ENCODE measurements at regions not wholly inside any gene's neighbourhood (a gene's known extent, or its start where the extent isn't known, plus 50 kb on each side); places are given as distances from the start of the nearest gene placed in this dataset.

DNA sequence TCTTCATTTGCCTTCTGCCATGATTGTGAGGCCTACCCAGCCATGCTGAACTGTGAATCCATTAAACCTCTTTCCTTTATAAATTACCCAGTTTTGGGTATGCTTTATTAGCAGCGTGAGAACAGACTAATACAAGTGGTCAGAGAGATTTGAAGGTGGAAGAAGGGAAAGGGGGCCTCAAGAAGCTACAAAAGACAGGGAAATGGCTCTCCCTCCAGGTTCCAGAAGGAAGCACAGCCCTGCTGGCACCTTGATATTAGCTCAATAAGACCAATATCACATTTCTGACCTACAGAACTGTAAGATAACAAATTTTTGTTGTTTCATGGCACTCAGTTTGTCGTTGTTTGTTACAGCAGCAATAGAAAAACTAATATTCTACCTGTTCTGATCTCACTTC is 536.5 kb upstream of the MARCKS start:
- DNase-seq, result no peak

DNA sequence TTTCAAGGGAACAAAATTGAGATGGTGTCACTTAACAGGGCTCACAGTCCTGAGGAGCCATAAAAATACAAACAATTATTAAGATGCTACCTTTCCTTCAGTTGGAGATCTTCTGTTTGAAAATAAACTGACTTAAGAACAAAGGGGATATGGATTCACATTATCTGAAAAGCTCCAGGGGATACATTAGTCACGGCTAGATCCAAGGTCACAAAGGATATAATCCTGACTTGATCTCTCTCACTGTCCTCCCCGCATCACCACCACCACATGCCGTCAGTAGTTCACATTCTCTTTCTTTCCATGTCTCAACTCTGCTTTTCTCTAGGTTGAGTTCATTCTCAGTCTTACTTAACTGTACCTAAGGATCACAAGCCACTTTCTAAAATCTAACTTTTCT is 530.4 kb upstream of the MARCKS start:
- DNase-seq, result no peak

DNA sequence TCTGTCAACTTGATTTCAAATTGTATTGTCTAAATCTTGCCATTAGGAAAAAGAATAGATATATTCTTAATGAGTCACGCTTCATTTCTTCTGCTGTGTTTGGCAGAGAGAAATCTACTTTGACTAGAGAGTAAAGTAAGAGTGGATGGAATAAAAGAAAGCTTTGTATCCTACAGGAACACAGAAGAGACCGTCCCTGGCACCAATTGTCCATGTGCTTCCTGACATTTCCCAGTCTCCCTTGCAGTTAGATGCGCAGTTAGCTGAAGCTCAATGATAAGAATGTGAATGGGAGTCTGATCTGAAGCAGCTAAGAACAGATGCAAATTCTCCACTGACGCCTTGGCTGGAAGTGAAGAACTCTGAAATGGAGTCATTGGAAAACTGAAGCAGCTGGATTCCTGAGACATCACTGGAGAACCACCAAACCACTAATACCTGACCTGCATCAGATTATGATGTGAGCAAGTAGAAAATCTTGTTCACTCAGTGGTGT is 528.2 kb upstream of the MARCKS start:
- DNase-seq, result no peak

DNA sequence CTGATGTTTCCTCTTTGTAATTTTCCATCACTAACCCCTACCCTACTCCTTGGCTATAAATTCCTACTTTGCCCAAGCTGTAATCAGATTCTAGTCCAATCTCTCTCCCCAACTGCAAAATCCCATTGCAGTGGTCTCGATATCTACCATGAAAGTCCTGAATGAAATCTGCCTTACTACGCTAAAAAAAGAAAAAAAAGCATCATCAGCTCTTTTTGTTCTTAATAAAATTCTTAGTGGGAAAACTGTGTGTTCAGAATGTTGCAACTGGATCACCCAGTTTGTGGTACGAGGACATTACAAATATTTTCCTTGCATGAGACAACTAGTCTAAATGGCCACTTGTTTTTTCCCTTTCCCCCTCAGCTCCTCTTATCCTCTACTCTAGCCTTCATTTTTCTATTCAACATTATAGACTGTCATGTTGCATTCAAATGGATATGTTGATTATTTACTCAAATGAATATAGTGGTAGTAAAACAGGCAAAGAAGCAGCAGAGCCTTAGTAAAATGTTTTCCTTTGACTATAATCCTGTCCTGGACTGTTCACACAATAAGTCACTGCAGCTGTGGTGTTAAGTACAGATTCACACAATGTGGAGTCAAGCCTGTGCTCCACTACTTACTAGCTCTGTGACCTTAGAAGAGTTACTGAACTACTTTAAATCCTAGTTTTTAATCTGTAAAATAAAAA is 527.1 kb upstream of the MARCKS start:
- no peak for DNase-seq

DNA sequence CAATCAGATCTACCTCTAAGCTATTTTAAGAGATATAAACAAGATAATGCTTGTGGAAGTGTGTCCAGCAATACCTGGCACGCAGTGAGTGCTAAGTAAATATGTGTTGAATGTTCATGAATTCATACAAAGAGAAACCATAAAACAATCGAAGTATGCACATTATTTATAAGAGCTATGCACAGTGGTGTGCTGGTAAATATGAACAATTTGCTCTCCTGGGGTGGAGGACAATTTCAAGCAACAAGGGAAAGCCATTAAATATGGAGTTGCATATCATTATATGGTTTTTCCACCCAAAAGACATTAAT is 526.6 kb upstream of the MARCKS start:
- no peak for DNase-seq

DNA sequence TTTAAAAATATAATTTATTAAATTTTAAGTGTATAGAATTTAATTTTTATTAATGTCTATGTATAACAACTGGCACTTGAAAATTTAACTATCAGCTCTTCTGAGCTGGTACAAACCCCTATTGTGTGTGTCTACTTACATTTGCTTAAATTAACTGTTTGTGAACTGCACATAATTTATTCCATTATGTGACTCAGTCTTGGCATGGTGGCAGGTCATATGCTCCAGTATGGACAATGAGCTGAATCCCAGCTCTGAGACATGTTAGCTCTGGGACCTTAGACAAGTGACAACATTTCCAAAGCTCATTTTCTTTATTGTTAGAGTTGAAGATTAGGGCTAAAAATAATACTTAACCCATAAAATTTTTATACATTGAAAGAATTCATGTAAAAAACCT is 526.1 kb upstream of the MARCKS start:
- DNase-seq, result no peak

DNA sequence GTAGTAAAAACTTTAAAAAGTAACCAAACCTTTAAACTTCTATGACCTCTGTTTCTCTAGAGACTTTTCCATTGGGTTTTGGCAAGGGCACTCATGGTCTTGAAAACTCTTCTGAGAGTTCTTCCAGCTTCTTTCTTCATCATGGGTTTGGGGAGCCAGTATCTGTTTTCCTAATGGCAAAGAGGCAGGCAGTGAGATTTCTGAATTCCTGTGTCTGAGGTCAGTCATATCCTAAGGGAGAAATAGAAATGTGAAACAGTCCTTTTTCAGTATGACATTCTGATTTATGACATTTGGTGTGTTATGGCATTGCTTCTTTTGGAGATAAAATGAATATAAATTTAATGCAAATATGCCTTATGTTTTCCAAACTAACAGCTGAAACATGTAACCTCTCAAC is 518.5 kb upstream of the MARCKS start:
- DNase-seq, result no peak

DNA sequence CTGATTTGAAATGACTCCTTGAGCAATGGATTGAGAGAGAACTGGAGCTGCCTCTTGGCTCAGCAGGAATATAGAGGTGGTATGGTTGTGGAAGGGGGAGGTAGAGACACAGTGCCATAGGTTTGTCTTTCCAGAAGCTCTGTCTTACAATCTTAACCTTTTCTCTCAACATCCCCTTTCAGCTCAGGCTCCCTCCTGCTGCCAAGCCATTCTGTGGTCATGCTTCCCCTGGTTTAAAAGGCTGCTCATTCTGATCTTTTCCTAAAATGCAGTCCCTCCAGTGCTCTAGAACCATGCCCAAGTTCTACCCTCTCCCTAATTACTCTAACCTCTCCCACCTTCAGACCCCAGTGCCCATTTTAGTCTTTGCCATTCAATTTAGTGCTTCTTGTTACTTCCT is 517.9 kb upstream of the MARCKS start:
- DNase-seq, result no peak

DNA sequence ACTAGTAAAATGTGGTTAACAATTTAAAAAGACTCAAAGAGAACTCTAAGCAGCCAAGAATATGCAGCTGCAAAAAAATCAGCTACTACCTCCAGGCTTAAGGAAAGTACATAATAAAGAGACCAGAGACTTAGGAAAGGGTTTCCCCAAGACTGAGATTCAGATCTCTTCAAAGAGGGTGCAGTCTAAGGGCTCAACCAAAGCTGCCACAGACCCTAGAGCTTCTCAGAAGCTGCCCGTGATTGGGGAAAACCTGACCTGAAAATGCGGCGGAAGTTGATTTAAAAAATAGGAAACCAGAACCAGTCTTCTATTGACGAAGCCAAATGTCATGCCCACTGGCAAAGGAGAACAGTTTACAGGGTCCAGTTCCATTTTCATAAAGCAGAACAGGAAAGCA is 516.8 kb upstream of the MARCKS start:
- no peak for DNase-seq

DNA sequence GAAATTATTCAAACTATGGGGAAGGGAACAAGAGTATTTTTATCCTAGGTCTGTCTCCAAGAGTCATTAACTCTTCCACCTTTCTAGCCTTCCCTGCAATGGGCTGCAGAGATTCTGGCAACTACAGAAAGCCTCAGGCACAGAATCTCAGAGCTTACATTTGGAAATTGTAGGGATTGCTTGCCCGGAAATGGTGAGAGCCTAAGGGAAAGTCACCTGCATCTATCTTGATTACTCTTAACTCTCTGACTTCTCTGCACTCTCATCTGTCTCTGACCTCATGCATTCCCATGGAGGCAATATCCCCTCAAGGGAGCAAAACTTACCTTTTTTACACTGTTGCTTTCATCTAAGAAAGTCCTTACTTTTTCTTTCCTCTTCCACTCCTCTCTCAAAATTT is 513.2 kb upstream of the MARCKS start:
- DNase-seq, result no peak

DNA sequence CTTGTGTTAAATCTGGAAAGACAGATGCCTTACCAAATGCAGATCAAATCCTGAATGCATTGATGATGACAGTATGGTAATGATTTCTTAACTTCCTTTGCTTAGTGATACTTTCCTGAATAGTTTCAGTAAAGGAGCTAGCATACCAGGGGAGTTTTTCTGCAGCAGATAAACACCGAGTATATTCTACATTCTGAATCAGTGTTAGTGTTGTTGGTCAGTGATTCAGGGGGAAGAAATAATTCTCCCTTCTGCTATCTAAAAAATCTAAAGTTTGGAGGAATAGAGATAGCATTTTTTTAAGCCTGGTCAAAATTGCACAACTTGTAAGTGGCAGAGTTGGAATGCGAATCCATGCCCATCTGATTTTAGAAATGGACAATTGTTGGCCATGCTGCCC is 512.2 kb upstream of the MARCKS start:
- DNase-seq, result no peak

DNA sequence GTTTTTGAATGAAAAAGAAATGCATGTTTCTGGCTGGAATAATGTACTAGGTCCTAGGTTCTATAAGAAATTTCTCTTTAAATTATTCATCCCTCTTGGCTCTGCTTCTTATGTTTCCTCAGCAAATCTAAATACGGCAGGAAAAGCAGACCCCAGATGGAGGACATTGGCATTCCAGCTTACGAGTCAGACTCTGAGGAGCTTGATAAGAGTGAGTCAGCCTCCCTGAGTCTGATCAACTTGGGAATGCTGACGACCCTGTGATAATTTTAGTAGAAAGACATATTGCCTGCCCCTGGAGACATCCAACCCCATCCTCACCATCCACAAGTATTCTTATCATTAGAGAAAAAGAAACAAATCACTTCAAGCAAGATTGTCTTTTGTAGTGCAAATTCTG is 509.7 kb upstream of the MARCKS start:
- DNase-seq, result peak; percentile 38

DNA sequence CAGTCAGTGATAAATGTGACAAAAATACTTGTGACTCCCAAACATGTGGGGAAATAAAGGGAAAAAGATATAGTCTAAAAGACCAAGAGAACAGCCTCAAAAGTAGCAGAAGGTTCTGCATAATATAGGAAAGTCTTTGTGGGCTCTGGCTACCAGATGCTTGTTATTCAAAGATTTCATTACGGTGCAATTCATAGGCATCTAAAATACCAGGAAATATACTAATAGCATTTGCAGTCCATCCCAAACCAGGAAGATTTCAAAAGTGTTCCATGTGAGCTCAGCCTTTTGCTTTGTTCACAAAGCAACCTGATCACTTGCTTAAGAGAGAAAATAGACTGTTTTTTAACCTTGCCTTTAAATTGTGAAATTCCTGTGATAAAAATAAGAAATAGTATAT is 506.7 kb upstream of the MARCKS start:
- DNase-seq, result no peak

DNA sequence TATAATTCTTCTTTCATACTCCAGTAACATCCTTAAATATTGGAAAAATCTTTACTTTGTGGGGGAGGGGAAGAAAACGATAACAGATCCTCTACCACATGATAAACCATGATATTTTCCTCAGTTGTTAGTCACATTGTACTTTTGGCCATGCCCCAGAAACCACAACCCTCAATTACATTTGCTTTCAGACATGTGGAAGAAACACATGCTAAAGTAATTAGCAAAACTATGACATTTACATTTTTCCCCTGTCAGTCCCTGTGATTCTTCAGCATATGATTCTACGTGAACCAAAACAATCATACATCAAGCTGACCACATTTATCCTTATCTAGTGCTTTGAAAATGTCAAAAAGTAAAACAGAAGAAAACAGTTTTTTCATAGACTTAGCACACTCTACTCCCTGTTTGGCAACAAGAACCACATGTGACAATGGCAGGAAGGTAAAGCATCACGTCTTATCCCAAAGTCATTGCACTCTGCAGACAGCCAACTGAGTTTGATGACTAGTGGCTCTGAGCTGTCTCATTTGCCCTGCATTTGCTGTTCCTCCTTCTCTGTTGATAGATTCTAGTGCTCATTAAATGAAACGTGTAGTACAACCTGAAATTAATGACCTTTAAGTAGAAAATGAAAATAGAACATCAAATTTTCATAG is 505.8 kb upstream of the MARCKS start:
- DNase-seq, result peak; percentile 75

DNA sequence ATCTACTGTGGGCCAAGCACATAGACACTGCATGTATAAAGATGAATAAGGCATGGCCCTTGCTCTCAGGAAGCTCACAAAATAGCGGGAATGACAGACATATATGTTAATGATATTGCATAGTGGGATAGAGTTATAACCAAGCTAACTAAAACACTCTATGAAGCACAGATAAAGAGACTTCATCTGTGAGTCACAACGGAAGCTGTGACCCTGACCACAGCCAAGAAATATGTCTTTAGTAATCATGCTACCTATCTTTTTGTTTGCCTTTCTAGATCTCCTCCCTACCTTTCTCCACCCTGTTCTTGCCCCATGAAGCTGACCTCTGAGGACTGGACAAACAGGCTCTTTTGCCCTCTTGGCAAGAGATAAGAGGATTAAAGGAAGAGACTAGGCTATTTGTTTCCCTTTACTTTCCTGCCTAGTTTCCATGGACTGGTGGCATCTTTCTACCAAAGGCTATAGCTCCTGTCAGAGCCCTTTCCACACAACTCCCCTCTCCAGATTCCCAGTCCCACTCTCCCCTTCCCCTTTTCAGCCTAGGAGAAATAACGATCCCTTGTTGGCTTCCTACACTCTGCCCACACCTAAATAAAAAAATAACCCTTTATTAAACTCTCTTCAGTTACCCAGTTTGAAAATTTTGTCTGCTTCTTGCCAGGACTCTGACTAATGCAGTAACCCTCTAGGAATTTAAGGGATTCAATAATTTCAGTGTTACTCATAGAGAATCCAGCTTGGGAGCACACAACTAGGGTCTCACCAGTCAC is 504.9 kb upstream of the MARCKS start:
- DNase-seq, result peak; percentile 89

DNA sequence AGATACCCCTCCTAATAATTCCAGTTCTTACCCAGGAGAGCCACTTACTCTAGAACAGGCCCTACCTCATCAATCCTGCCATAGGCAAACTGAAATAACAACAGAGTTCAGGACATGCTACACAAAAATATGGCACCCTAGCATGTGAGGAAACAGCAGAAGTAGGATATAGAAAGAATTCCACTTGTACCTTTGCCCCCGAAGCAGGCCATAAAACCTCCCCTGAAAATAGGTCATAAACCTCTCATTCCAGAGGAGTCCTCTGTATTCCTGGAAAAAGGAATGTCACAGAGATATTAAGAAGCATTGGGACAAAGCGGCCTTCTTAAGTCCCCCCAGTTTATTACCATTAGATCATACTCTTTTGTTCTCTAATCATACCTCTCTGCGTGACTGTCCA is 504.3 kb upstream of the MARCKS start:
- no peak for DNase-seq

DNA sequence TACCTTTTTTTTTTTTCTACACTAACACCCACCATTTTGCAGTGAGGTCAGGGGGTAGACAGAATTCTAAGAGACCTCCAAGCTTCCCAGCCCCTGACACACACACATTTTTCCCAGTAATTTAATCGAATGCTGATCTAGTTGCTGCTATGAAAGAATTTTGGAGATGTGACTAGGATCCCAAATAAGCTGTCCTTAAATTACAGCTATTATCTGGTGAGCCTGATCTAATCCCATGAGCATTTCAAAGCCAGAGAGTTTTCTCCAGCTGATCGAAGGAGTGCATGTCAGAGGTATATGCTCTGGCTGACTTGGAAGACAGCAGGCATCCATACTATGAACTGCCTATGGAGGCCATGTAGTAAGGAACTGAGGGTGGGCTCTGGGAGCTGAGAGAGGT is 503.8 kb upstream of the MARCKS start:
- DNase-seq, result no peak

DNA sequence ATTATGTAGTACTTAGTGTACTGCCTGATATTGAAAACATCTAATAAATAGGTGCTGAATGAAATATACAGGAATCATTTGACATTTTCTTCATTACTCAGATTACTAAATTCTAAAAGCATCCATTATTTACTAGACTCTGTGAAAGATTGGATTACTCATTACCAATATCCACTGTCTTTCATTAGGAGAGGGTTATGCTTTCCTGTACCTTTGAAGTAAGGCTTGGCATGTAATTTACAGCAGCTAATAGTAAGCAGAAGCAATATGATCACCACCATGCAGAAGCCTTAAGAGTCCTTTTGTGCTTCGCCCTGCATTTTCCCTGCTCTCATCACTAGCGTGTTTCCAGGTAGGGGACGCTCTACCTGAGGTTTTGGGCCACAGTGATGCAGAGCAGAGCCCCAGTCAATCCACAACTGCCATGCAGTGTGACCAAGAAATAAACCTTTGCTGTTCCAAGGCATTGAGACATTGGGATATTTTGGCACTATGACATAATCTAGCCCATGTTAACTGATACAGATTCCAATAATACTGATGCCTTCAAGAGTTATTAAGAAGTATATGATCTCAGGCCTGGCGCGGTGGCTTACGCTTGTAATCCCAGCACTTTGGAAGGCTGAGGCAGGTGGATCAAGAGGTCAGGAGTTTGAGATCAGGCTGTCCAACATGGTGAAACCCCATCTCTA is 502.8 kb upstream of the MARCKS start:
- no peak for DNase-seq

DNA sequence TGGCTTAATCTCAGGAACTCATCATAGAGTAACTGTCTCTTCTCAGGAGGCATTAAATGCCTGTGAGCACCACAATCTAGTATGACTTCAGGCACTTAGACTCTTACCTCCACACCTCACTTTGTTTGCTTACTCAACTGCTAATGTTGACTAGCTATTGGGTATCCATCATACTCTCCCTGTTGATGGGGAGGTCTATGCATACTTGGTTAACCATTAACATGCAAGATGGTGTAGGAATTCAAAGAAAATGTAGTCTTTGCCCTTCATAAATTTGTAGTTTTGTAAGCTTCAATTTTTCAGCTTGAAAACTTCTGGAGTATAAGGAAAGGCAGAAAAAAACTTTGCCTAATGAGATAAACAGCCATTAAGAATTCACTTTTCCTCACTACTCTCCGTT is 501.0 kb upstream of the MARCKS start:
- DNase-seq, result no peak

DNA sequence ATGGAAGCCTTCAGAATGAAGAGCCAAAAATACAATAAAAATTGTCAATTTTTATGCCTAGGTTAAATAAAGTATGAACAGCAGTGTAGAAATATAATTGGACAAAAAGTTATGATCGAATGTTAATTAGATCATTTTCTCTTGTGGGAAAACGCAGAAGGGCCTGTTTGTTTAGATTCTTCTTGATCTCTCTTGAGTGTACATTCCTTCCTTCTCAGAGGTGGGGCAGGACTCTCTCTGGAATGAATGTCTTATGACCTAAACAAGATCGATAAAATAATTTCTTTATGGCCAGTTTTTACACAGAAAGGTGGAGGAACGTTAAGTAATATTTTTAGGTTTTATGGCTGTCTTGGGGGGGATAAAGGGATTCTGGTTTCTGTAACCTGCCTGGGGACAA is 500.1 kb upstream of the MARCKS start:
- no peak for DNase-seq

DNA sequence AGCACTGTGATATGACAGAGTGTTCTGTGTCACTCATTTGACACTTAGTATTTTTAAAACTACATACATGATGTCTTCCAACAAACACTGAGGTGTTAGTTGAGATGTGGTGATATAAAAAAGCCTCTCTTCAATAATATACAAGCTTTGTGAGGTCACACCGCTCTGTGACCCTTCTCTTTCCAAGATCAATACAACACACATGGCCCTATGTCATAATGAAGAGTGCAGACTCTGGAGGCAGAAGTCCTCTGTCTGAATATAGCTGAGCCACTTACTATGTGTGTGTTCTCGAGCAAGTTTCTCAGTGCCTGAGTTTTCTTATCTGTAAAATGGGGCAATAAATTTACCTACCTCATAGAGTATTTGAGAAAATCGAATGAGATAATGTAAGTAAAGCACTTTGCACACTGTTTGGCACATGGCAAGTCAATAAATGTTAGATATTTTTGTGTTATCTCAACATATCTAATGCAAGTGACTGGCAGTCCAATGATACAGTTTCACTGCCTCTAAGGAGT is 499.0 kb upstream of the MARCKS start:
- no peak for DNase-seq

DNA sequence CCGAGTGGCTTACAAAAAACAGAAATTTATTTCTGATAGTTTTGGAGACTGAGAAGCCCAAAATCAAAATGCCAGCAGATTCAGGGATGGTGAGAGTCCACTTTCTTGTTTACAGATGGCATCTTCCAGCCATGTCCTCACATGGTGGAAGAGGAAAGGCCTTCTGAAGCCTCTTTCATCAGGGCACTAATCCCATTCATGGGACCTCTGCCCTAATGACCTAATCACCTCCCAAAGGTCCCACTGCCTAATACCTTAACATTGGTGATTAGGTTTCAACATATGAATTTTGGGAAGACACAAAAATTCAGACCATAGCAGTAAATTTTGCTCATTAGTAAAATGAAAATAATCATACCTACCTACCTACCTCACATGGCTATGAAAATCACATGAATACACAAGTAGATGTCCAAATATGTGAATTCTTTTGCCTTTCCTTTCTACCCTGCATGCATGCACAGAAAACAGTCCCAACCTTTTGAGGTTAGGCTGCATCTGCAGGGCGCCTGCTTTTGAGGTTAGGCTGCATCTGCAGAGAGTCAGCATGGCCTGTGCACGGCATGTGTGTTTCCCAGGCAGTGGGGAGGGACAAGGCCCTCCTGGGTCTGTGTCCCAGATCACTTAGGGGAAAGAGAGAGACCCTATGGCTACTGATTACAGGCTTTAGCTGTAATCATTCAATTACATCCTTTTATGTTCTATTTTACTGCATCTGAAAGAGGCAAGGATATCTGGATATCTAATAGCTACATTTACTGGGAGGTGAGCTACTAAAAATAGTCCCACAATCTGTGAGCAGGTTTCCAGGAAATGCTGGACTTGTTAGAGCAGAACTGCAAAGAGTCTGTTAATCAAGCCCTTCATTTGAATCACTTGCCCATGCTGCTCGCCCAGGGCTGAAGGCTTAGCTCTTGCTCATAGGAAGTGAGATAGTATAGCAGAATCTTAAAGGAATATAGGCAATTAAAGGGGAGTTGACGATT is 497.7 kb upstream of the MARCKS start:
- peak; percentile 58 for DNase-seq

All from HCEC 1CT (cell line).